GM21528 (cell line): ENCODE measurements at regions not wholly inside any gene's neighbourhood (a gene's known extent, or its start where the extent isn't known, plus 50 kb on each side); places are given as distances from the start of the nearest gene placed in this dataset.
"Not testable (repeated sequence)": the region's sequence is repeated elsewhere in the genome, so short reads cannot be mapped to it uniquely, and the experiment has no call there.

ENCODE experiments used
- ATAC-seq: cut with Tn5 transposase; IDR thresholded peaks from one replicate; pipeline ENCODE4 v1.9.1; 2021; ENCODE audit warnings: mild to moderate bottlenecking, moderate library complexity; ENCODE audit not compliant: unreplicated experiment, low FRiP score

- ATAC-seq = not testable (repeated sequence)
These were observed 190.3 kb upstream of the SFSWAP start for GRCh38 chr12:131520553-131520952.

- ATAC-seq = no peak
These were observed 189.6 kb upstream of the SFSWAP start for GRCh38 chr12:131521326-131521725.

- no peak for ATAC-seq
These were observed 184.9 kb upstream of the SFSWAP start for GRCh38 chr12:131525795-131526508.

GRCh38 chr12:131527092-131527491 lies 183.8 kb upstream of the SFSWAP start:
- no peak for ATAC-seq

- ATAC-seq = no peak
These were observed 183.2 kb upstream of the SFSWAP start for GRCh38 chr12:131527736-131528135.

GRCh38 chr12:131528144-131528543 lies 182.7 kb upstream of the SFSWAP start:
- no peak for ATAC-seq

- no peak for ATAC-seq
These were observed 182.2 kb upstream of the SFSWAP start for GRCh38 chr12:131528667-131529066.

- ATAC-seq = no peak
These were observed 181.5 kb upstream of the SFSWAP start for GRCh38 chr12:131529196-131530040.

GRCh38 chr12:131530041-131530332 lies 180.9 kb upstream of the SFSWAP start:
- no peak for ATAC-seq

- no peak for ATAC-seq
These were observed 180.5 kb upstream of the SFSWAP start for GRCh38 chr12:131530422-131530821.

- no peak for ATAC-seq
These were observed 177.8 kb upstream of the SFSWAP start for GRCh38 chr12:131533139-131533538.

GRCh38 chr12:131535779-131536178 lies 175.1 kb upstream of the SFSWAP start:
- no peak for ATAC-seq

GRCh38 chr12:131536337-131536736 lies 174.6 kb upstream of the SFSWAP start:
- ATAC-seq = no peak

GRCh38 chr12:131536766-131537165 lies 174.1 kb upstream of the SFSWAP start:
- no peak for ATAC-seq

- ATAC-seq = no peak
These were observed 173.5 kb upstream of the SFSWAP start for GRCh38 chr12:131537267-131537958.

GRCh38 chr12:131539381-131539780 lies 171.5 kb upstream of the SFSWAP start:
- ATAC-seq = no peak

- no peak for ATAC-seq
These were observed 170.7 kb upstream of the SFSWAP start for GRCh38 chr12:131540138-131540623.

GRCh38 chr12:131541512-131541911 lies 169.4 kb upstream of the SFSWAP start:
- ATAC-seq = not testable (repeated sequence)

- no peak for ATAC-seq
These were observed 168.5 kb upstream of the SFSWAP start for GRCh38 chr12:131542351-131542750.

GRCh38 chr12:131543040-131543439 lies 167.8 kb upstream of the SFSWAP start:
- no peak for ATAC-seq

GRCh38 chr12:131547555-131547954 lies 163.3 kb upstream of the SFSWAP start:
- no peak for ATAC-seq
